Epithelial cell of esophagus (primary cell): ENCODE measurements at regions not wholly inside any gene's neighbourhood (a gene's known extent, or its start where the extent isn't known, plus 50 kb on each side); places are given as distances from the start of the nearest gene placed in this dataset.

ENCODE experiments used
- DNase-seq: peaks from one replicate; pipeline ENCODE4 v3.0.0; 2010; ENCODE audit warnings: low read depth
- H3K4me3 ChIP-seq: 2 replicates; pipeline ENCODE4 v1.5.1; 2011; ENCODE audit warnings: mild to moderate bottlenecking, low read length, control low read depth
- TF ChIP-seq, protein P1 (sequence below): IDR thresholded peaks from 2 replicates; pipeline ENCODE4 v1.5.1; 2011; ENCODE audit warnings: low read depth, mild to moderate bottlenecking, low read length, control low read depth, inconsistent platforms; ENCODE audit not compliant: insufficient read depth; ENCODE audit errors: missing control alignments

DNA sequence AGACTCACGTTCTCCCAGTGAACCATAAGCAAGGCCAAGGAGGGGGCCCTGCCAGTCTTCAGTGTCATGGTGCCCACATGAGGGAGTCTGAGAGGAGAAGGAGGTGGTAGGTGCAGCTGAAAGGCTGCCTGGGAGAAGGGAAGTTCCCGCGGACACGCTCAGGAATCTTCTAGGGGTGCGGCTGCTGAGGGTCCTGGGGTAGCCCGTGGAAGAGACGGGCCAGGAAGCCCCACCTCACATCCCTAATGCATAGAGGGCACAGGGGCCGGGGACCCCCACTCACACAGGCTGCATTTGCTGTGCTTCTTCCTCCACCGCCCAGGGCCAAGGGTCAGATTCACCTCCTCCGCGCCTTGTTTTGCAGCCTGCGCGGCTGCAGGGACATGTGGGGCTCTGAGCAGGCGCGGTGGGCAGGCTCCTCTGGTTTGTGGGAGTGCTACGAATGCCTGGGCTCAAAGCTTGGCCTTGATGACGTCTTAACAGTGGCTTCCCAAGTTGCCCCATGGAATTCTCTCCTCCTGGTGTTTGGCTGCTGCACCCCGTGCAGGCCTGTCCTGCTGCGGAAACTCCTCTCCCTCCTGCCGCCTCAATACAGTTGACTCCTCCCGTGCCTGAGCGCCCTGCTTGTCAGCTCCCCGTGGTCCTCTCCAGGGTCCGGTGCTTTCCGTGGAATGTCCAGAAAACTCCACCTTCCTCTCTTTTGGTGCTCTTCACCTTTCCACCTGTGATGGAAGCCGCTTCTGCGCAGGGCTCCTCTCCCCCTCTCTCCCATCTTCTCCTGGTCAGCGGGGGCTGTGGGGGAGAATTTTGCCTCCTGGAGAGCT is 95.7 kb downstream of the VAPA start:
- TF ChIP-seq, protein P1, sequence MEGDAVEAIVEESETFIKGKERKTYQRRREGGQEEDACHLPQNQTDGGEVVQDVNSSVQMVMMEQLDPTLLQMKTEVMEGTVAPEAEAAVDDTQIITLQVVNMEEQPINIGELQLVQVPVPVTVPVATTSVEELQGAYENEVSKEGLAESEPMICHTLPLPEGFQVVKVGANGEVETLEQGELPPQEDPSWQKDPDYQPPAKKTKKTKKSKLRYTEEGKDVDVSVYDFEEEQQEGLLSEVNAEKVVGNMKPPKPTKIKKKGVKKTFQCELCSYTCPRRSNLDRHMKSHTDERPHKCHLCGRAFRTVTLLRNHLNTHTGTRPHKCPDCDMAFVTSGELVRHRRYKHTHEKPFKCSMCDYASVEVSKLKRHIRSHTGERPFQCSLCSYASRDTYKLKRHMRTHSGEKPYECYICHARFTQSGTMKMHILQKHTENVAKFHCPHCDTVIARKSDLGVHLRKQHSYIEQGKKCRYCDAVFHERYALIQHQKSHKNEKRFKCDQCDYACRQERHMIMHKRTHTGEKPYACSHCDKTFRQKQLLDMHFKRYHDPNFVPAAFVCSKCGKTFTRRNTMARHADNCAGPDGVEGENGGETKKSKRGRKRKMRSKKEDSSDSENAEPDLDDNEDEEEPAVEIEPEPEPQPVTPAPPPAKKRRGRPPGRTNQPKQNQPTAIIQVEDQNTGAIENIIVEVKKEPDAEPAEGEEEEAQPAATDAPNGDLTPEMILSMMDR = no peak
- H3K4me3 ChIP-seq = no peak overlapping the region
- no peak for DNase-seq

DNA sequence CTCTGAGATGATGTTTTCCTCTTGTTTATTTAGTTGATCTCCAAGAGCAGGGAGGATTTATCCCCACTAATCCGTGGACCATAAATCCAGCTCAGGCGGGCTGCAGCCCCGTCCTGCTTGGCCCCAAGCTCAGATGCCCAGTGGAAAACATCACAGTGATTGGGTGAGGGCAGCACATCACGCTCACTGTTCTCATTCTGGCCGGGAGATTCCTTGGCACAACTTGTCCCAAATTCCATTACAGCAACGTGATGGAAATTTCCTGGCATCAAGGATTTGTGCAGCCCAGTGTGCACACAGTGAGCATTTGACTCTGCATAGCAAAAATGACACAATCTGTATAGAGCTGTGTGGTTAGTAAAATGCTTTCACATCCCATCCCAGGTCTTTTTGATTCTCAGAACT is 96.8 kb downstream of the VAPA start:
- DNase-seq = peak; percentile 64
- TF ChIP-seq, protein P1 = no peak
- H3K4me3 ChIP-seq = no peak overlapping the region

DNA sequence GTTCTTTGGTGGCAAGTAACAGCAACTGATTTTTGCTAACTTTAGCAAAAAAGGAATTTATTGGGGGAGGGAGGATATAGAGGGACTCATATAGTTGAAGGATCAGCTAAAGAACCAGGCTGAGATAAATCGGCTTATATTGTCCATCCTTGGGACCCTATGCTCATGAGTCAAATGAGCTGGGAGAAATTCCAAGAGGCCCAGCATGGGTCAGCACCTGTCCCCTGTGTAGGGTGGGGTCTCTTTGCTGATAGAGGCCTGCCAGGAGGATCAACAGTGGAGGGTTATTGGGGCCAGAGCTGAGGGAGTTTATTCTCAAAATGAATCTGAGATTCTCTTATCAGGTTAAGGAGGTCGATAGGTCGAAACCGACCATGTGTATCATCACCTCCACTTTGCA is 97.2 kb downstream of the VAPA start:
- H3K4me3 ChIP-seq = no peak overlapping the region
- DNase-seq = no peak
- TF ChIP-seq, protein P1 = no peak

- TF ChIP-seq, protein P1 = no peak
- no peak overlapping the region for H3K4me3 ChIP-seq
- DNase-seq = no peak
Observed at GRCh38 chr18:10011751-10012150, 97.9 kb downstream of the VAPA start.

DNA sequence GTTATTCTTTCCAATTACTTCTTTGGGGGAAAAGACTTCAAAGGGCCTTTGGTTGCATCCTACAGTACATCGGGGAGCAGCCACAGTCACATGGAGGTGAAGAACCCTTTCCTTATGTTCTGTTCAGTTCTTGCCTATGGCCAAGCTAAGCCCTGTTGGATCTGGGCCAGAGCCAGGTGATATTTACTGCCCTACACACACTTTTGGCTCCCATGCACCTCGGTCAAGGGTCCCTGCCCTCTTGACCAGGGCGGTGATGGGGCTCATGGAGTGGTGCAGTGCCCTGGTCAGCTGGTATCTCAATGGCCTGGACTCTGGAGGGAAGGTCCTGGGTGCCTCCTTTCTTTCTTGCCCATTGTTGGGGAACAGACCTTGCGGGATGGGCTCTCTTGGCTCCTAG is 98.7 kb downstream of the VAPA start:
- no peak overlapping the region for H3K4me3 ChIP-seq
- TF ChIP-seq, protein P1 = no peak
- no peak for DNase-seq

GRCh38 chr18:10013621-10014543 is 100.1 kb downstream of the VAPA start:
- DNase-seq = no peak
- no peak overlapping the region for H3K4me3 ChIP-seq
- TF ChIP-seq, protein P1 = no peak
